Sigmoid colon (tissue), 4 donors: ENCODE measurements at regions not wholly inside any gene's neighbourhood (a gene's known extent, or its start where the extent isn't known, plus 50 kb on each side); places are given as distances from the start of the nearest gene placed in this dataset.
"Not testable (repeated sequence)": the region's sequence is repeated elsewhere in the genome, so short reads cannot be mapped to it uniquely, and the experiment has no call there.

Source experiments
- POLR2AphosphoS5 ChIP-seq, 4 donors: sonication (generic); formaldehyde crosslinking; IDR thresholded peaks; one replicate each; pipeline ENCODE4 v1.6.1; 2017; ENCODE audit warnings: antibody characterized with exemption in 4 of 4
- TF ChIP-seq, protein P1 (sequence below), 4 experiments: fragments of 450-650 bp in 3 of 4; fragments of 200-600 bp in 1 of 4; IDR thresholded peaks; one replicate each; pipeline ENCODE4 v1.5.1; 2016 to 2019; ENCODE audit warnings: antibody characterized with exemption in 4 of 4, mild to moderate bottlenecking in 3 of 4, moderate library complexity in 2 of 4

DNA sequence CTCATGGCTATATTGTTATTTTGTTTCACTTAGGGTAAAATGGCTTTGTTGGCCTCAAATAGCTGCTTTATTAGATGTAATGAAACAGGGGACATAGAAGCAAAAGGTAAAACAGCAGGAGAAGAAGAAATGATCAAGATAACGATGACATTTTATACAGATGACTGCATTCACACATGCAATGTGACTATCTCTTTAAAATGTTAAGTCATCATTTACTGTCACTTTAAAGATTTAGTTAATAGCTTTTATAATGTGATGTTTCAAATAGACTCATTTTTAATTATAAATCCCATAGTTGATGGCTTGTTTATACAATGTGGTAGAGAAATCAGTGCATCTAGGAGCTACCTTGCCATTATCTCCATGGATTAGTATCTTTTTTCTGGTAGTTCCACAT lies 2160.8 kb upstream of the DEFB115 start:
- TF ChIP-seq, protein P1, sequence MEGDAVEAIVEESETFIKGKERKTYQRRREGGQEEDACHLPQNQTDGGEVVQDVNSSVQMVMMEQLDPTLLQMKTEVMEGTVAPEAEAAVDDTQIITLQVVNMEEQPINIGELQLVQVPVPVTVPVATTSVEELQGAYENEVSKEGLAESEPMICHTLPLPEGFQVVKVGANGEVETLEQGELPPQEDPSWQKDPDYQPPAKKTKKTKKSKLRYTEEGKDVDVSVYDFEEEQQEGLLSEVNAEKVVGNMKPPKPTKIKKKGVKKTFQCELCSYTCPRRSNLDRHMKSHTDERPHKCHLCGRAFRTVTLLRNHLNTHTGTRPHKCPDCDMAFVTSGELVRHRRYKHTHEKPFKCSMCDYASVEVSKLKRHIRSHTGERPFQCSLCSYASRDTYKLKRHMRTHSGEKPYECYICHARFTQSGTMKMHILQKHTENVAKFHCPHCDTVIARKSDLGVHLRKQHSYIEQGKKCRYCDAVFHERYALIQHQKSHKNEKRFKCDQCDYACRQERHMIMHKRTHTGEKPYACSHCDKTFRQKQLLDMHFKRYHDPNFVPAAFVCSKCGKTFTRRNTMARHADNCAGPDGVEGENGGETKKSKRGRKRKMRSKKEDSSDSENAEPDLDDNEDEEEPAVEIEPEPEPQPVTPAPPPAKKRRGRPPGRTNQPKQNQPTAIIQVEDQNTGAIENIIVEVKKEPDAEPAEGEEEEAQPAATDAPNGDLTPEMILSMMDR (IDR thresholded peaks at IDR 0.05): not testable (repeated sequence)
- not testable (repeated sequence) for TF ChIP-seq POLR2AphosphoS5 (IDR thresholded peaks at IDR 0.05)
